Fibroblast of lung (primary cell): ENCODE measurements at regions not wholly inside any gene's neighbourhood (a gene's known extent, or its start where the extent isn't known, plus 50 kb on each side); places are given as distances from the start of the nearest gene placed in this dataset.

Experiments used
- EZH2 ChIP-seq: IDR thresholded peaks from 2 replicates; pipeline ENCODE4 v1.5.1; 2012; ENCODE audit warnings: low read length, control low read depth, mild to moderate bottlenecking; ENCODE audit errors: missing control alignments
- TF ChIP-seq, protein P1 (sequence below), 2 donors: IDR thresholded peaks in 1 of 2; conservative IDR thresholded peaks in 1 of 2; 1 replicate in 1 of 2; 2 replicates in 1 of 2; pipeline ENCODE4 v1.5.1; 2011 to 2012; ENCODE audit warnings: low read length in 2 of 2, control low read depth in 1 of 2, inconsistent platforms in 1 of 2, low read depth in 1 of 2, mild to moderate bottlenecking in 1 of 2

DNA sequence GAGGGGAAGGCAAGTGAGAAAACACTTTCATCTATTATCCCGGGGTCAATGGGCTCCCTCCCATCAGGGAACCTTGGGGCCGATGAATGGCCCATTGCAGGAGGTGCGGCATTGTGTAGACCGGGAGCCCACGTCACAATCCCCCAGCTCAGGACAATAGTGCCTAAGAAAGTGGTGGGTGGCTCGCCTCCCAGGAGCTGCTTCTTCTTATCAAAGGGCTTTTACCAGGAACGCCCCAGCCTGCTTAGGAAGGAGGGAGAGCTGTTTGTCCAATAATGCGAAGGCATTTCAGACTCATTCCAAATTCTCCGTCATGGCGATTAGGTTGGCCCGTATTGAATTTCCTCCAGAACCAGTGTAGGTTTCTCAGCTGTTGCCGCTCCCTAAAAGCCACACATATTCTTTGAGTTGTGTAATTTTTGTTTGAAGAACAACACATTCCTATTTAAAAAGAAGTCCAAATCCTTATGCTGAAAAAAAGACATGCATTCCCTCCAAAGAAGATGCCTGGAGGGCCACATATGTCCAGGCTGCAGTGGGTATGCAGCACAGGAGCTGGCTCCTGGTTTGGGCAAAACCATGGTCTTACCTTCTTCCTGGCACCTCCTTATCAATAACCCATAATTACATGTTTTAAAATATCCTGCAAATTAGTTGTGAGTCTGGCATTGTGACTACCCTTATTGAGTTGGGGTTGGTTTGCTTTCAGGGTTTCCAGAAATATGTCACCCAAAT is 264.7 kb downstream of the MYCN start:
- TF ChIP-seq, protein P1, sequence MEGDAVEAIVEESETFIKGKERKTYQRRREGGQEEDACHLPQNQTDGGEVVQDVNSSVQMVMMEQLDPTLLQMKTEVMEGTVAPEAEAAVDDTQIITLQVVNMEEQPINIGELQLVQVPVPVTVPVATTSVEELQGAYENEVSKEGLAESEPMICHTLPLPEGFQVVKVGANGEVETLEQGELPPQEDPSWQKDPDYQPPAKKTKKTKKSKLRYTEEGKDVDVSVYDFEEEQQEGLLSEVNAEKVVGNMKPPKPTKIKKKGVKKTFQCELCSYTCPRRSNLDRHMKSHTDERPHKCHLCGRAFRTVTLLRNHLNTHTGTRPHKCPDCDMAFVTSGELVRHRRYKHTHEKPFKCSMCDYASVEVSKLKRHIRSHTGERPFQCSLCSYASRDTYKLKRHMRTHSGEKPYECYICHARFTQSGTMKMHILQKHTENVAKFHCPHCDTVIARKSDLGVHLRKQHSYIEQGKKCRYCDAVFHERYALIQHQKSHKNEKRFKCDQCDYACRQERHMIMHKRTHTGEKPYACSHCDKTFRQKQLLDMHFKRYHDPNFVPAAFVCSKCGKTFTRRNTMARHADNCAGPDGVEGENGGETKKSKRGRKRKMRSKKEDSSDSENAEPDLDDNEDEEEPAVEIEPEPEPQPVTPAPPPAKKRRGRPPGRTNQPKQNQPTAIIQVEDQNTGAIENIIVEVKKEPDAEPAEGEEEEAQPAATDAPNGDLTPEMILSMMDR (conservative IDR thresholded peaks at IDR 0.05 in 1 of 2, IDR thresholded peaks at IDR 0.05 in 1 of 2; ENCODE audit: low read depth in 1 of 2, low read length in 2 of 2): no peak
- no peak for TF ChIP-seq EZH2
